GM12878 (cell line): ENCODE measurements at regions not wholly inside any gene's neighbourhood (a gene's known extent, or its start where the extent isn't known, plus 50 kb on each side); places are given as distances from the start of the nearest gene placed in this dataset.

Source experiments
- CEBPZ ChIP-seq: fragments of 150-350 bp; IDR thresholded peaks from 2 replicates; pipeline ENCODE4 v1.6.1; 2016; ENCODE audit warnings: low read depth, low read length
- CHD1 ChIP-seq: IDR thresholded peaks from 2 replicates; pipeline ENCODE4 v1.6.1; 2012; ENCODE audit warnings: low read depth, low read length, improper control_type of control experiment
- CHD2 ChIP-seq: IDR thresholded peaks from 2 replicates; pipeline ENCODE4 v1.6.1; 2011; ENCODE audit warnings: low read depth, low read length, improper control_type of control experiment, borderline replicate concordance
- POU2F2 ChIP-seq: IDR thresholded peaks from 3 replicates; pipeline ENCODE4 v1.6.1; 2011; ENCODE audit warnings: low read depth, mild to moderate bottlenecking, low read length, borderline replicate concordance
- REST ChIP-seq: IDR thresholded peaks from 2 replicates; pipeline ENCODE4 v1.6.1; 2012; ENCODE audit warnings: mild to moderate bottlenecking, low read depth, low read length
- STAT1 ChIP-seq: fragments of 450-650 bp; conservative IDR thresholded peaks from 2 replicates; pipeline ENCODE4 v1.6.1; 2014; ENCODE audit warnings: antibody characterized with exemption, mild to moderate bottlenecking

GRCh38 chr3:194930377-194931204, 244.9 kb downstream of the FAM43A start (continued):
- TF ChIP-seq CEBPZ (no peak), STAT1 (no peak), CHD1 (no peak), CHD2 (no peak), POU2F2 (no peak), REST (no peak)
